B cell (primary cell): ENCODE measurements at regions not wholly inside any gene's neighbourhood (a gene's known extent, or its start where the extent isn't known, plus 50 kb on each side); places are given as distances from the start of the nearest gene placed in this dataset.

Source experiments
- CTCF ChIP-seq: fragments of 200-600 bp; IDR thresholded peaks from one replicate; pipeline ENCODE4 v1.8.0; 2022; ENCODE audit warnings: antibody characterized with exemption, mild to moderate bottlenecking
- EZH2 ChIP-seq: IDR thresholded peaks from 2 replicates; pipeline ENCODE4 v1.6.1; 2012; ENCODE audit warnings: borderline replicate concordance, low read depth, mild to moderate bottlenecking, moderate library complexity, low read length; ENCODE audit not compliant: insufficient read depth, poor library complexity, severe bottlenecking

DNA sequence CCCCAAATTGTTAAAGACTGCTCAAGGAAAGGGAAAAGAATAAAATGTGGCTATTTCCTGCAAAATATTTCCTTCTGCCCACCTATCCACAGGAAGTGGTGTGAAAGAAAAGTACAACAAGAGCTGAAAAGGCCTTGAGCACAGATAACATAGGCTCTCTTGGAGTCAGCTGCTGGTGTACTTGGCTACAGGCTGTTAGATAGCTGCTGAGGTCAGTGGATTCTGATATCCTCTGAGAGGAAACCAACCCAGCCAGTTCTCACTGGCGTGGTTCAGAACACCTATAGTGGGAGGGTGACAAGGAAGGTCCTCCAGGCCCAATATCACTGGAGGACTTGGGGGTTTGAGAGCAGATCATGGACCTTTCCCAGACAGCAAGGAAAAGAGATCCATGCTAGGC is 124.4 kb upstream of the GAP43 start:
- TF ChIP-seq CTCF = no peak
- TF ChIP-seq EZH2 = no peak
